BJ (cell line): ENCODE measurements at regions not wholly inside any gene's neighbourhood (a gene's known extent, or its start where the extent isn't known, plus 50 kb on each side); places are given as distances from the start of the nearest gene placed in this dataset.

ENCODE experiments used
- CTCF ChIA-PET: fragments of 350-600 bp; formaldehyde crosslinking; extraction: SDS; loops from one replicate; lab custom pipeline; 2021; ENCODE audit warnings: antibody characterized with exemption, inconsistent platforms; lab: Yijun Ruan, JAX
- POLR2A ChIA-PET: fragments of 300-600 bp; sonication (Branson Sonifier 250); formaldehyde crosslinking; extraction: SDS; loops from one replicate; lab custom pipeline; 2021; ENCODE audit warnings: antibody characterized with exemption; lab: Charles Lee
- DNase-seq: peaks from one replicate; pipeline ENCODE4 v3.0.0-alpha.2; 2011; ENCODE audit warnings: low read depth
- H3K27me3 ChIP-seq: 2 replicates; pipeline ENCODE4 v1.6.0; 2011; ENCODE audit warnings: low read length; ENCODE audit not compliant: control insufficient read depth, insufficient read depth
- H3K36me3 ChIP-seq: 2 replicates; pipeline ENCODE4 v1.5.1; 2011; ENCODE audit warnings: low read length; ENCODE audit not compliant: control insufficient read depth, insufficient read depth
- H3K4me3 ChIP-seq: 2 replicates; pipeline ENCODE4 v1.5.1; 2011; ENCODE audit warnings: low read depth, mild to moderate bottlenecking, control low read depth, low read length
- TF ChIP-seq, protein P1 (sequence below): IDR thresholded peaks from 2 replicates; pipeline ENCODE4 v1.5.1; 2011; ENCODE audit warnings: low read depth, mild to moderate bottlenecking, control low read depth, inconsistent platforms, low read length, moderate library complexity; ENCODE audit not compliant: insufficient read depth

DNA sequence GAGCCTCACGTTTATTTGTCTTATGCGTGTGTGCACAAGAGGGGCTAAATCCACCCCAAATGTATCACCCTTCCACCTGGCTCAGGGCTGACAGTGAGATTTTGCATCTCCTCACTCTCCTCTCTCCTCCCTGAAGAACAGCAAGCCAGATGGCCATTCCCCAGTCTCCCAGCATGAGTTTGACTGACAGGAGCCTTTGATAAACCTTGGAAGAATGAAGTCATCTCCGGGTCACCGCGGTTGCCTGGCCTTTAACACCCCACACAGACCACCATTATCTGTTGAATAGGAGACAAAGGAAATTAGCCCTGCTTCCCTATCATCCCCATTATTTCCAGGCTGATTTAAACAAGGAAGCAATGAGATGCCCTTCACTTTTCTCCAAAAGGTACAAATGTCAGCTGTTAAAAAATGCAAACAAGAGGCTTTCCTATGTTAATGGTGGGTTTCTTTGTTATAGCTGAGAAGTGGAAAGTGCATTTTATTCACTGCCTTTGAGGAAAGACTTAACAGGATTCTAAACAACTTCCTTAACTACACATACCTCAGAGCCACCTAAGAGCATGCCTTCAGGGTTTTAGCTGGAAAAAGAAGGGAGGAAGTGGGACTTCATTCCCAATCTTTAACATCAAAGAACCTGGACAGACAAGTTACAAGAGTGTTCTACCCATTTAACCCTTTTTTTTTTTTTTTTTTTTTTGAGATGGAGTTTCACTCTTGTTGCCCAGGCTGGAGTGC lies 524.8 kb upstream of the ID4 start:
- POLR2A ChIA-PET = no interaction called here
- Histone ChIP-seq H3K4me3 (no peak overlapping the region), H3K36me3 (no peaks in the 10 kb centered on the region), H3K27me3 (no peaks in the 10 kb centered on the region)
- DNase-seq = no peak
- TF ChIP-seq, protein P1, sequence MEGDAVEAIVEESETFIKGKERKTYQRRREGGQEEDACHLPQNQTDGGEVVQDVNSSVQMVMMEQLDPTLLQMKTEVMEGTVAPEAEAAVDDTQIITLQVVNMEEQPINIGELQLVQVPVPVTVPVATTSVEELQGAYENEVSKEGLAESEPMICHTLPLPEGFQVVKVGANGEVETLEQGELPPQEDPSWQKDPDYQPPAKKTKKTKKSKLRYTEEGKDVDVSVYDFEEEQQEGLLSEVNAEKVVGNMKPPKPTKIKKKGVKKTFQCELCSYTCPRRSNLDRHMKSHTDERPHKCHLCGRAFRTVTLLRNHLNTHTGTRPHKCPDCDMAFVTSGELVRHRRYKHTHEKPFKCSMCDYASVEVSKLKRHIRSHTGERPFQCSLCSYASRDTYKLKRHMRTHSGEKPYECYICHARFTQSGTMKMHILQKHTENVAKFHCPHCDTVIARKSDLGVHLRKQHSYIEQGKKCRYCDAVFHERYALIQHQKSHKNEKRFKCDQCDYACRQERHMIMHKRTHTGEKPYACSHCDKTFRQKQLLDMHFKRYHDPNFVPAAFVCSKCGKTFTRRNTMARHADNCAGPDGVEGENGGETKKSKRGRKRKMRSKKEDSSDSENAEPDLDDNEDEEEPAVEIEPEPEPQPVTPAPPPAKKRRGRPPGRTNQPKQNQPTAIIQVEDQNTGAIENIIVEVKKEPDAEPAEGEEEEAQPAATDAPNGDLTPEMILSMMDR = no peak
- CTCF ChIA-PET = no interaction called here

DNA sequence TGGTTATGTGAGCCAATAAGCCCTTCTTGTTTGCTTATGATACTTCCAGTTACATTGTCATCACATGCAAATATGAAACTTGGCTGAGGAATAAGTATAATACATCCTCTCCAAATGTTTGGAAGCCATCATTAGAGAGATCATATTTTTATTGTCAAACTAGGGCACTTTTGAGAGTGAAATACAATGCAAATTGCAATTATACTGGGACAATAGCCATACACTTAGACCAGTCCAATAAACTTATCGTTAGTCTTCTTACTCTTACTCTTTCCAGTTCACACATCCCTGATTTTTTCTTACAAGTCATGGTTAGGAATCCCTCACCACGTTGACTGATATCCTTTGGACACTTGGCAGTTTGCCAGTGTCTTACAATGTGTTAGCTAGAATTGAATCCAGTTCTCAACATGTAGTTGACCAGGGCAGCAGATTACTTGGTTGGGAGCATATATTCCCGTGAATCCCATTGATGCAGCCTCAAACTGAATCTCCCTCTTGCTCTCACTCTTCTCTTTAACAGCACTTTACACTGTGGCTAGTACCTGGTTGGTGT lies 519.7 kb upstream of the ID4 start:
- no peak overlapping the region for H3K4me3 ChIP-seq
- no peaks in the 10 kb centered on the region for H3K27me3 ChIP-seq
- POLR2A ChIA-PET = no interaction called here
- TF ChIP-seq, protein P1 = no peak
- no peak for DNase-seq
- CTCF ChIA-PET = no interaction called here
- no peaks in the 10 kb centered on the region for H3K36me3 ChIP-seq

DNA sequence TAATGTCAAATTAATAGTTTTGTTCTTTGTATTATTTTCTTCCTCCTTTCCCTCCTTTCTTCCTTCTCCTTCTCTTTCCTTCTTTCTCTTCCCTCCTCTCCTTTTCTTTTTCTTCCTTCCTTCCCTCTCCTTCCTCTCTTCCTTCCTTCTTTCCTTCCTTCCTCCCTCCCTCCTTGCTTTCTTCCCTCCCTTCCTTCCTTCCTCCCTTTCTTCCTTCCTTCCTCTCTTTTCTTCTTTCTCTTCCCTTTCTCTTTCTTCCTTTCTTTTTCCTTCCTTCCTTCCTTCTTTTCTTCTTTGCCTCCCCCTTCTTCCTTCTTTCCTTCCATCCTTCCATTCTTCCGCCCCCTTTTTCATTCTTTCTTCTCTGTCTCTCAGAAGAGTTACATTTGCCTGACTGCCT lies 518.2 kb upstream of the ID4 start:
- Histone ChIP-seq H3K36me3 (no peaks in the 10 kb centered on the region), H3K27me3 (no peaks in the 10 kb centered on the region), H3K4me3 (no peak overlapping the region)
- DNase-seq = no peak
- TF ChIP-seq, protein P1 = no peak
- CTCF ChIA-PET = no interaction called here
- POLR2A ChIA-PET = no interaction called here

DNA sequence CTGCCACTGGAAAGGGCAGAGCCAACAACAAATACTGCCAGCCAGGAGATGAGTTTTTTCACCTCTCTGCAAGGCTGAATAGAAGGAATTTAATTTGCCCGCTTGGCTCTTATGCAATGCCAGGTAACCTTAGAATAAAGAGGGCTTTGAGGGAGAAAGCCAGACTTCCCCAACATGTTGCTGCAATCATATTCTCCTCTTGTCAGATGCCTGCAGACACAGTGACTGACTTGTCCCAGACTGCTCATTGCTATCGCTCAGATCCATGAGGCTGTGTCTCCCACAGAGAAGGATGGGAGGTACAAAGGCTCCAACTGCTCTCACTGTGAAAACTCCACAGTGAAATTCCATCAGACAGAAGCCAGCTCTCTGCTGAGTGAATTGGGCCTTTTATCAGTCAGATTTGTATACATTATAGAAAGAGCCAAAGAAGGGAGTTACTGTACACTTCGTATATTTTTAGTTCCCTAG lies 517.0 kb upstream of the ID4 start:
- DNase-seq = no peak
- TF ChIP-seq, protein P1 = no peak
- POLR2A ChIA-PET = no interaction called here
- Histone ChIP-seq H3K36me3 (no peaks in the 10 kb centered on the region), H3K4me3 (no peak overlapping the region), H3K27me3 (no peaks in the 10 kb centered on the region)
- CTCF ChIA-PET = no interaction called here

DNA sequence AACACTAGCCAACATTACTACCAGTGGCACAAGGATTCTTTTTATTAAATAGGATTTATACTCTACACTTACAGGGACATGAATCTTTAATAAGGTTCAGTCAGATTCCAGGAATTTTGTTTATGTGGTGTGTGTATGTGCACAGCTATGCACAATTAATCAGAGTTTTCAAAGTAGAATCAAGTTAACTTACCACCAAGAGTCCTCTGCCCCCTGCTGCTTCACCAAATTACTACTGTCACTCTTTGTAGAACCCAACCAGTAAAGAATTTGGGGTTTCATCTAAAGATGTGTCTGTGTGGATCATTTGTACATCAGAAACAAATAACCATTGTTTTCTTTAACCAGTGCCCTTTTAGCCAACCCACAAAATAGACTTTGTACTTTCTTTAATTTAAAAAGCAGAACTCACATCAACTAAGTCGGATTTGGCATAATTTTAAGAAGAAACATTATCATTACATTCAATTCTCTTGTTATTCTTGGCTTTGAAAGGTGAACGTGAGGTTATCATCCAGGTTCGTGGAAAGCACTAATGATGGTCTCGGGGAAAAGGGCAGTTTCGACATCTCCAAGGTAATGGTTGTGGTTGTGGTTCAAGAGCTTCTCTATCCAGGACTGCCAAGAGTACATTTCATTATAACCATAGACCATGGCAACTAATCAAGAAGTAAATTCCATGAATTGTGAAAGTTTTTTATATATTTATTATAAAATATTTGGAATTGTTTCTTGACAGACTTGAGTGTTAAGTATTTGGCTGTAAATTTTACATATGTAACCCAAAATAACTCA lies 514.3 kb upstream of the ID4 start:
- ChIA-PET POLR2A (no interaction called here), CTCF (interaction anchor here (0.6 to 0.8 kb wide), 3 partner anchors 19 to 1161 kb away, joined by 3 read pairs; no protein-coding TSS in a partner anchor)
- TF ChIP-seq, protein P1 = 0 out of 2 replicates have a peak, but pooled peaks have one; percentile 20
- no peaks in the 10 kb centered on the region for H3K27me3 ChIP-seq
- no peak overlapping the region for H3K4me3 ChIP-seq
- peak; percentile 20 for DNase-seq
- H3K36me3 ChIP-seq = no peaks in the 10 kb centered on the region
